ENCODE measurements at regions not wholly inside any gene's neighbourhood (a gene's known extent, or its start where the extent isn't known, plus 50 kb on each side); places are given as distances from the start of the nearest gene placed in this dataset.

DNA sequence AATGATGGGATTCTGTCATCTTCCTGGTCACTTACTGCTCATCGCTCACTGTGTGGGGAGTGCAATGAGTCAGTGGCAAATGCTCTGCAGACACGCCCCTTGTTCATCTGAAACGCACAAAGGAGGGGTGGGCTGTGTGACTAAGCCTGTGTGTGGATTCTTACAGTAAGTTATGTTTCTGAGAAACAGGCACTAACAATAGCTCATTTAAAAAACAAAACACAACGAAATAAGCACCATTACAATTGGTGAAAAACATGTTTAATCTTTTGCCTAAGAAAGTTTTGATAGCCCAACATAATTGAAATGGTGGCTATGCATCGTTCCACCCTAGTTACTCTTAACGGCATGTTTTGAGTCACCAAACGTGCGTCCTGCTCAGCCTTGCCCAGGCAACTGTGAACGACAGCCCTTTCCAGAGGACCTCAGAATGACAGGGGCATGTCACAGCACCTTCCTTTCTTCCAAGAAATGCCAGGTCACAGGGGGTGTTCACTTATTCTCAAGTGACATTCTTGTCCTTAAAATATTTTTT lies 118.4 kb upstream of the SGK1 start:
- ATAC-seq, result peak; percentile 99
- TF ChIP-seq OSR1 (CRISPR knock-in tag; IDR thresholded peaks at IDR 0.05), result no peak
- TF ChIP-seq TCF4 (CRISPR knock-in tag; IDR thresholded peaks at IDR 0.05; ENCODE audit: borderline replicate concordance), result no peak
- no peak for TF ChIP-seq ZFP30 (CRISPR knock-in tag; IDR thresholded peaks at IDR 0.05)
- TF ChIP-seq, protein P1, sequence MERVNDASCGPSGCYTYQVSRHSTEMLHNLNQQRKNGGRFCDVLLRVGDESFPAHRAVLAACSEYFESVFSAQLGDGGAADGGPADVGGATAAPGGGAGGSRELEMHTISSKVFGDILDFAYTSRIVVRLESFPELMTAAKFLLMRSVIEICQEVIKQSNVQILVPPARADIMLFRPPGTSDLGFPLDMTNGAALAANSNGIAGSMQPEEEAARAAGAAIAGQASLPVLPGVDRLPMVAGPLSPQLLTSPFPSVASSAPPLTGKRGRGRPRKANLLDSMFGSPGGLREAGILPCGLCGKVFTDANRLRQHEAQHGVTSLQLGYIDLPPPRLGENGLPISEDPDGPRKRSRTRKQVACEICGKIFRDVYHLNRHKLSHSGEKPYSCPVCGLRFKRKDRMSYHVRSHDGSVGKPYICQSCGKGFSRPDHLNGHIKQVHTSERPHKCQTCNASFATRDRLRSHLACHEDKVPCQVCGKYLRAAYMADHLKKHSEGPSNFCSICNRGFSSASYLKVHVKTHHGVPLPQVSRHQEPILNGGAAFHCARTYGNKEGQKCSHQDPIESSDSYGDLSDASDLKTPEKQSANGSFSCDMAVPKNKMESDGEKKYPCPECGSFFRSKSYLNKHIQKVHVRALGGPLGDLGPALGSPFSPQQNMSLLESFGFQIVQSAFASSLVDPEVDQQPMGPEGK (CRISPR knock-in tag; IDR thresholded peaks at IDR 0.05; ENCODE audit: borderline replicate concordance), result no peak
- no peak for TF ChIP-seq ZNF565 (CRISPR knock-in tag; conservative IDR thresholded peaks at IDR 0.05; ENCODE audit: low read depth)
- TF ChIP-seq ZFP3 (CRISPR knock-in tag; IDR thresholded peaks at IDR 0.05), result no peak
- TF ChIP-seq ARNTL (CRISPR knock-in tag; IDR thresholded peaks at IDR 0.05; ENCODE audit: borderline replicate concordance, low read depth), result no peak
- TF ChIP-seq ESRRG (CRISPR knock-in tag; IDR thresholded peaks at IDR 0.05), result no peak

DNA sequence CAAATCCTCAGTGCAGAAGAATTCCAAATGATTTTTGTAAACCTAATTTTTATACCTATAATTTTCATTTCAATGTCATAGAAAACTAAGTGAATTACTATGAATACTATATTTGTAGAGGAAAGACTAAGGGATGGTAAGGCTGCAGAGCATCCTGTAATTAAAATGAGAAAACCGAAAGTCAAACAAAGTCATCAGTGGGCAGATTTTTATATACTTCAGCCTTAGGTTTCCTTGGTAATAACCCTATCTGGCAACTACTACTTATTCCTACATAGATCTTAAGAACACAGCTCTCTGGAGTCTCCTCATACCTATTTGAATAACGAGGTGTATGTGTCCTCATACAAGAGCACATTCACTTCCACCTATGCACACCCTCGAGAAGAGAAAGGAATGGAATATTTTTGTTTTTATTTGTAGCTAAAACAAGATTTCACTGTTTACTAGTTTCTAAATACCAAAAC lies 117.9 kb upstream of the SGK1 start:
- TF ChIP-seq, protein P2, sequence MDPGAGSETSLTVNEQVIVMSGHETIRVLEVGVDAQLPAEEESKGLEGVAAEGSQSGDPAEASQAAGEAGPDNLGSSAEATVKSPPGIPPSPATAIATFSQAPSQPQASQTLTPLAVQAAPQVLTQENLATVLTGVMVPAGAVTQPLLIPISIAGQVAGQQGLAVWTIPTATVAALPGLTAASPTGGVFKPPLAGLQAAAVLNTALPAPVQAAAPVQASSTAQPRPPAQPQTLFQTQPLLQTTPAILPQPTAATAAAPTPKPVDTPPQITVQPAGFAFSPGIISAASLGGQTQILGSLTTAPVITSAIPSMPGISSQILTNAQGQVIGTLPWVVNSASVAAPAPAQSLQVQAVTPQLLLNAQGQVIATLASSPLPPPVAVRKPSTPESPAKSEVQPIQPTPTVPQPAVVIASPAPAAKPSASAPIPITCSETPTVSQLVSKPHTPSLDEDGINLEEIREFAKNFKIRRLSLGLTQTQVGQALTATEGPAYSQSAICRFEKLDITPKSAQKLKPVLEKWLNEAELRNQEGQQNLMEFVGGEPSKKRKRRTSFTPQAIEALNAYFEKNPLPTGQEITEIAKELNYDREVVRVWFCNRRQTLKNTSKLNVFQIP (CRISPR knock-in tag; IDR thresholded peaks at IDR 0.05; ENCODE audit: borderline replicate concordance, low read depth), result no peak
- TF ChIP-seq, protein P3, sequence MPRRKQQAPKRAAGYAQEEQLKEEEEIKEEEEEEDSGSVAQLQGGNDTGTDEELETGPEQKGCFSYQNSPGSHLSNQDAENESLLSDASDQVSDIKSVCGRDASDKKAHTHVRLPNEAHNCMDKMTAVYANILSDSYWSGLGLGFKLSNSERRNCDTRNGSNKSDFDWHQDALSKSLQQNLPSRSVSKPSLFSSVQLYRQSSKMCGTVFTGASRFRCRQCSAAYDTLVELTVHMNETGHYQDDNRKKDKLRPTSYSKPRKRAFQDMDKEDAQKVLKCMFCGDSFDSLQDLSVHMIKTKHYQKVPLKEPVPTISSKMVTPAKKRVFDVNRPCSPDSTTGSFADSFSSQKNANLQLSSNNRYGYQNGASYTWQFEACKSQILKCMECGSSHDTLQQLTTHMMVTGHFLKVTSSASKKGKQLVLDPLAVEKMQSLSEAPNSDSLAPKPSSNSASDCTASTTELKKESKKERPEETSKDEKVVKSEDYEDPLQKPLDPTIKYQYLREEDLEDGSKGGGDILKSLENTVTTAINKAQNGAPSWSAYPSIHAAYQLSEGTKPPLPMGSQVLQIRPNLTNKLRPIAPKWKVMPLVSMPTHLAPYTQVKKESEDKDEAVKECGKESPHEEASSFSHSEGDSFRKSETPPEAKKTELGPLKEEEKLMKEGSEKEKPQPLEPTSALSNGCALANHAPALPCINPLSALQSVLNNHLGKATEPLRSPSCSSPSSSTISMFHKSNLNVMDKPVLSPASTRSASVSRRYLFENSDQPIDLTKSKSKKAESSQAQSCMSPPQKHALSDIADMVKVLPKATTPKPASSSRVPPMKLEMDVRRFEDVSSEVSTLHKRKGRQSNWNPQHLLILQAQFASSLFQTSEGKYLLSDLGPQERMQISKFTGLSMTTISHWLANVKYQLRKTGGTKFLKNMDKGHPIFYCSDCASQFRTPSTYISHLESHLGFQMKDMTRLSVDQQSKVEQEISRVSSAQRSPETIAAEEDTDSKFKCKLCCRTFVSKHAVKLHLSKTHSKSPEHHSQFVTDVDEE (CRISPR knock-in tag; IDR thresholded peaks at IDR 0.05), result no peak
- no peak for TF ChIP-seq BACH2 (CRISPR knock-in tag; IDR thresholded peaks at IDR 0.05; ENCODE audit: borderline replicate concordance)
- no peak for TF ChIP-seq ESRRG (CRISPR knock-in tag; IDR thresholded peaks at IDR 0.05)
- no peak for TF ChIP-seq GLIS3 (CRISPR knock-in tag; IDR thresholded peaks at IDR 0.05)
- TF ChIP-seq ZFP3 (CRISPR knock-in tag; IDR thresholded peaks at IDR 0.05), result no peak
- TF ChIP-seq ISL1 (CRISPR knock-in tag; IDR thresholded peaks at IDR 0.05), result no peak
- TF ChIP-seq ZNF70 (CRISPR knock-in tag; IDR thresholded peaks at IDR 0.05), result no peak
- TF ChIP-seq, protein P4, sequence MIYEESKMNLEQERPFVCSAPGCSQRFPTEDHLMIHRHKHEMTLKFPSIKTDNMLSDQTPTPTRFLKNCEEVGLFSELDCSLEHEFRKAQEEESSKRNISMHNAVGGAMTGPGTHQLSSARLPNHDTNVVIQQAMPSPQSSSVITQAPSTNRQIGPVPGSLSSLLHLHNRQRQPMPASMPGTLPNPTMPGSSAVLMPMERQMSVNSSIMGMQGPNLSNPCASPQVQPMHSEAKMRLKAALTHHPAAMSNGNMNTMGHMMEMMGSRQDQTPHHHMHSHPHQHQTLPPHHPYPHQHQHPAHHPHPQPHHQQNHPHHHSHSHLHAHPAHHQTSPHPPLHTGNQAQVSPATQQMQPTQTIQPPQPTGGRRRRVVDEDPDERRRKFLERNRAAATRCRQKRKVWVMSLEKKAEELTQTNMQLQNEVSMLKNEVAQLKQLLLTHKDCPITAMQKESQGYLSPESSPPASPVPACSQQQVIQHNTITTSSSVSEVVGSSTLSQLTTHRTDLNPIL (CRISPR knock-in tag; IDR thresholded peaks at IDR 0.05; ENCODE audit: low read depth), result no peak
- no peak for TF ChIP-seq ZNF565 (CRISPR knock-in tag; conservative IDR thresholded peaks at IDR 0.05; ENCODE audit: low read depth)
- TF ChIP-seq RARB (CRISPR knock-in tag; IDR thresholded peaks at IDR 0.05), result no peak
- TF ChIP-seq PPARA (CRISPR knock-in tag; IDR thresholded peaks at IDR 0.05; ENCODE audit: borderline replicate concordance), result no peak
- no peak for TF ChIP-seq TOX (CRISPR knock-in tag; IDR thresholded peaks at IDR 0.05; ENCODE audit: borderline replicate concordance)
- no peak for TF ChIP-seq SNAI2 (CRISPR knock-in tag; IDR thresholded peaks at IDR 0.05)
- no peak for TF ChIP-seq OSR1 (CRISPR knock-in tag; IDR thresholded peaks at IDR 0.05)
- TF ChIP-seq, protein P5, sequence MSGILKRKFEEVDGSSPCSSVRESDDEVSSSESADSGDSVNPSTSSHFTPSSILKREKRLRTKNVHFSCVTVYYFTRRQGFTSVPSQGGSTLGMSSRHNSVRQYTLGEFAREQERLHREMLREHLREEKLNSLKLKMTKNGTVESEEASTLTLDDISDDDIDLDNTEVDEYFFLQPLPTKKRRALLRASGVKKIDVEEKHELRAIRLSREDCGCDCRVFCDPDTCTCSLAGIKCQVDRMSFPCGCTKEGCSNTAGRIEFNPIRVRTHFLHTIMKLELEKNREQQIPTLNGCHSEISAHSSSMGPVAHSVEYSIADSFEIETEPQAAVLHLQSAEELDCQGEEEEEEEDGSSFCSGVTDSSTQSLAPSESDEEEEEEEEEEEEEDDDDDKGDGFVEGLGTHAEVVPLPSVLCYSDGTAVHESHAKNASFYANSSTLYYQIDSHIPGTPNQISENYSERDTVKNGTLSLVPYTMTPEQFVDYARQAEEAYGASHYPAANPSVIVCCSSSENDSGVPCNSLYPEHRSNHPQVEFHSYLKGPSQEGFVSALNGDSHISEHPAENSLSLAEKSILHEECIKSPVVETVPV (CRISPR knock-in tag; IDR thresholded peaks at IDR 0.05), result no peak
- no peak for TF ChIP-seq CSDC2 (CRISPR knock-in tag; IDR thresholded peaks at IDR 0.05)
- peak; percentile 59 for ATAC-seq

All from SK-N-SH treated with all-trans-retinoic acid at 6 μM for 48 hours (cell line).